Spleen (tissue), 11 donors: ENCODE measurements at regions not wholly inside any gene's neighbourhood (a gene's known extent, or its start where the extent isn't known, plus 50 kb on each side); places are given as distances from the start of the nearest gene placed in this dataset.

Experiments used
- DNase-seq: peaks from one replicate; pipeline ENCODE4 v3.0.0-alpha.2; 2020
- H3K27ac ChIP-seq, 8 donors: fragments of 200-600 bp; sonication (generic) in 7 of 8; 1 replicate in 4 of 8; 2 replicates in 4 of 8; pipeline versions ENCODE4 v1.5.0 to v1.8.0; 2016 to 2021; ENCODE audit warnings: inconsistent platforms in 4 of 8, mild to moderate bottlenecking in 4 of 8, moderate library complexity in 1 of 8
- H3K27me3 ChIP-seq, 7 donors: fragments of 200-600 bp; sonication (generic) in 6 of 7; replicated peaks in 1 of 7; 1 replicate in 4 of 7; 2 replicates in 3 of 7; pipeline versions ENCODE4 v1.5.0 to v1.8.0; 2016 to 2021; ENCODE audit warnings: inconsistent platforms in 3 of 7, mild to moderate bottlenecking in 1 of 7
- H3K36me3 ChIP-seq, 6 donors: fragments of 200-600 bp; sonication (generic) in 5 of 6; 1 replicate in 4 of 6; 2 replicates in 2 of 6; pipeline versions ENCODE4 v1.5.0 to v1.8.0; 2016 to 2021; ENCODE audit warnings: inconsistent platforms in 2 of 6
- H3K4me1 ChIP-seq, 6 donors: fragments of 200-600 bp; sonication (generic) in 5 of 6; 1 replicate in 3 of 6; 2 replicates in 3 of 6; pipeline versions ENCODE4 v1.5.0 to v1.8.0; 2016 to 2021; ENCODE audit warnings: inconsistent platforms in 3 of 6
- H3K4me3 ChIP-seq, 8 donors: fragments of 200-600 bp; sonication (generic) in 7 of 8; 1 replicate in 4 of 8; 2 replicates in 4 of 8; pipeline versions ENCODE4 v1.5.0 to v1.8.0; 2016 to 2021; ENCODE audit warnings: inconsistent platforms in 4 of 8, mild to moderate bottlenecking in 4 of 8, moderate library complexity in 2 of 8
- H3K9me3 ChIP-seq, 8 donors: fragments of 200-600 bp; sonication (generic) in 7 of 8; 1 replicate in 4 of 8; 2 replicates in 4 of 8; pipeline versions ENCODE4 v1.5.0 to v1.8.0; 2016 to 2021; ENCODE audit warnings: inconsistent platforms in 4 of 8
- CTCF ChIP-seq, 11 experiments: fragments of 200-600 bp in 7 of 11; fragments of 450-650 bp in 4 of 11; sonication (generic) in 4 of 11; IDR thresholded peaks in 8 of 11; conservative IDR thresholded peaks in 3 of 11; 1 replicate in 7 of 11; 2 replicates in 4 of 11; pipeline versions ENCODE4 v1.4.0 to v1.8.0; 2016 to 2021; ENCODE audit warnings: antibody characterized with exemption in 11 of 11, inconsistent platforms in 4 of 11, mild to moderate bottlenecking in 1 of 11
- POLR2A ChIP-seq, 3 donors: fragments of 450-650 bp; IDR thresholded peaks; one replicate each; pipeline ENCODE4 v1.5.1; 2017; ENCODE audit warnings: antibody characterized with exemption in 3 of 3, mild to moderate bottlenecking in 1 of 3
- POLR2AphosphoS5 ChIP-seq, 3 donors: sonication (generic); formaldehyde crosslinking; IDR thresholded peaks; one replicate each; pipeline ENCODE4 v1.5.1; 2017; ENCODE audit warnings: antibody characterized with exemption in 3 of 3
- WGBS, 5 donors: extraction: QIAGEN DNeasy Blood & Tissue Kit in 3 of 5; methylation state at CpG; one replicate each; pipeline versions ENCODE4 v1.1.5 to v1.1.7; 2013 to 2018; 5-methylcytosine and 5-hydroxymethylcytosine counted together
- intact Hi-C: fragments of 100-400 bp; cut with DNase I; formaldehyde crosslinking; loops from one replicate; pipeline ENCODE4 v1.15.0; 2023; ENCODE audit warnings: low total_unique reads
- donor health status: healthy with polysubstance abuse.
- donor health status: DM: no; HTN: no; CAD: no; lungs with moderate emphysema.
- donor health status: DM: no; HTN: no; CAD: no.
- donor health status: Bipolar disorder and iron deficiency.
- donor health status: healthy.
- donor health status: DM: no; HTN: no; CAD: no.
- donor health status: DM: yes; HTN: yes; CAD: no.

GRCh38 chr6:170131351-170131750 is 159.5 kb downstream of the DLL1 start:
- Histone ChIP-seq H3K27ac (no peak overlapping the region), H3K27me3 (peaks cover 0 to 62% (median 6%) of the 10 kb centered on the region in 7 donors), H3K36me3 (no peaks in the 10 kb centered on the region), H3K4me3 (no peak overlapping the region), H3K4me1 (peaks cover 0 to 18% (median 3%) of the 10 kb centered on the region in 6 donors), H3K9me3 (peaks cover 0 to under 1% (median 0%) of the 10 kb centered on the region in 8 donors)
- DNase-seq: peak; percentile 48
- no peak for TF ChIP-seq CTCF (IDR thresholded peaks at IDR 0.05 in 8 of 11, conservative IDR thresholded peaks at IDR 0.05 in 3 of 11)
- TF ChIP-seq POLR2AphosphoS5 (IDR thresholded peaks at IDR 0.05): no peak
- WGBS, 5 donors: 66 to 89% (median 86%) methylated on average over 5 to 11 of the region's 11 CpGs
- intact Hi-C loops: no loop called here

- WGBS, 5 donors: 71 to 83% (median 75%) methylated on average over 8 to 9 of the region's 9 CpGs
- intact Hi-C loops: no loop called here
- Histone ChIP-seq H3K4me3 (no peak overlapping the region), H3K27me3 (peaks cover 0 to 57% (median 6%) of the 10 kb centered on the region in 7 donors), H3K4me1 (peaks cover 0 to 18% (median 3%) of the 10 kb centered on the region in 6 donors), H3K27ac (no peak overlapping the region), H3K9me3 (no peaks in the 10 kb centered on the region), H3K36me3 (no peaks in the 10 kb centered on the region)
- TF ChIP-seq CTCF (IDR thresholded peaks at IDR 0.05 in 8 of 11, conservative IDR thresholded peaks at IDR 0.05 in 3 of 11) (no peak), POLR2A (IDR thresholded peaks at IDR 0.05) (no peak), POLR2AphosphoS5 (IDR thresholded peaks at IDR 0.05) (no peak)
- DNase-seq: peak; percentile 75
Measured at GRCh38 chr6:170130771-170131241, 160.1 kb downstream of the DLL1 start.

GRCh38 chr6:170130201-170130621 is 160.7 kb downstream of the DLL1 start:
- Histone ChIP-seq H3K9me3 (no peaks in the 10 kb centered on the region), H3K4me3 (no peak overlapping the region), H3K36me3 (no peaks in the 10 kb centered on the region), H3K27ac (peak overlapping the region in 1 of 8 donors; percentile 2), H3K27me3 (peaks cover 0 to 51% (median 6%) of the 10 kb centered on the region in 7 donors), H3K4me1 (peaks cover 0 to 17% (median 3%) of the 10 kb centered on the region in 6 donors)
- TF ChIP-seq POLR2A (IDR thresholded peaks at IDR 0.05) (no peak), CTCF (IDR thresholded peaks at IDR 0.05 in 8 of 11, conservative IDR thresholded peaks at IDR 0.05 in 3 of 11) (no peak), POLR2AphosphoS5 (IDR thresholded peaks at IDR 0.05) (no peak)
- 76 to 96% (median 85%) methylated on average over 9 to 15 of the region's 15 CpGs for WGBS, 5 donors
- intact Hi-C loops: no loop called here
- peak; percentile 64 for DNase-seq

GRCh38 chr6:170129691-170130171 is 161.1 kb downstream of the DLL1 start:
- Histone ChIP-seq H3K9me3 (no peaks in the 10 kb centered on the region), H3K27me3 (peaks cover 0 to 46% (median 6%) of the 10 kb centered on the region in 7 donors), H3K27ac (peak overlapping the region in 1 of 8 donors; percentile 2), H3K36me3 (no peaks in the 10 kb centered on the region), H3K4me1 (peaks cover 0 to 15% (median 3%) of the 10 kb centered on the region in 6 donors), H3K4me3 (no peak overlapping the region)
- peak; percentile 80 for DNase-seq
- 47 to 79% (median 65%) methylated on average over 8 to 14 of the region's 14 CpGs for WGBS, 5 donors
- no peak for TF ChIP-seq CTCF (IDR thresholded peaks at IDR 0.05 in 8 of 11, conservative IDR thresholded peaks at IDR 0.05 in 3 of 11)
- TF ChIP-seq POLR2A (IDR thresholded peaks at IDR 0.05): no peak
- peak in 2 of 3 donors; percentile 11 to 72 for TF ChIP-seq POLR2AphosphoS5 (IDR thresholded peaks at IDR 0.05)
- intact Hi-C loops: no loop called here
